GM19025 (cell line): ENCODE measurements at regions not wholly inside any gene's neighbourhood (a gene's known extent, or its start where the extent isn't known, plus 50 kb on each side); places are given as distances from the start of the nearest gene placed in this dataset.
"Not testable (repeated sequence)": the region's sequence is repeated elsewhere in the genome, so short reads cannot be mapped to it uniquely, and the experiment has no call there.

ENCODE experiments used
- ATAC-seq: cut with Tn5 transposase; IDR thresholded peaks from one replicate; pipeline ENCODE4 v1.9.1; 2021; ENCODE audit warnings: mild to moderate bottlenecking, low read depth, moderate library complexity; ENCODE audit not compliant: unreplicated experiment

GRCh38 chr2:103166456-103167324, 404.9 kb downstream of the TMEM182 start:
- ATAC-seq, result no peak

DNA sequence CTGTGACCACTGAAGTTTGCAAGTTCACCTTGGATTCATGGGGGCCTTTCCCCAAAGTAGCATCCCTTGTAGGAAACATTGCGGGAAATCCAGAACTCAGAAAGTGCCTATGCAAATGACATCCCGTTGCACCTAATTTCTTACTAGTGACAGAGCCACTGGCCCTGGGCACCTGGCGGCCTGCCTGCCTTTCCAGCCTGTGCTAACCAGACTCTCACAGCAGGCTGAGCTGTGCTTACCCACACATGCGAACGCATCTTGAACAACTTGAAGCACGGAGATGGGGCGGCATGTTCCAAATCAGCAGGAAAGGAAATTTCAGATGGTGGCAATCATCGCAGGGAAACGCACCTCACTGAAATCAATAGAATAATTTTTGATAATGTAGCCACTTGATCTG, 405.8 kb downstream of the TMEM182 start:
- no peak for ATAC-seq

- no peak for ATAC-seq
Measured at GRCh38 chr2:103169861-103170260, 408.0 kb downstream of the TMEM182 start.

GRCh38 chr2:103172821-103173220, 411.0 kb downstream of the TMEM182 start:
- ATAC-seq, result no peak

GRCh38 chr2:103174711-103175110, 412.9 kb downstream of the TMEM182 start:
- ATAC-seq, result no peak

GRCh38 chr2:103176294-103176915, 414.6 kb downstream of the TMEM182 start:
- ATAC-seq, result no peak

DNA sequence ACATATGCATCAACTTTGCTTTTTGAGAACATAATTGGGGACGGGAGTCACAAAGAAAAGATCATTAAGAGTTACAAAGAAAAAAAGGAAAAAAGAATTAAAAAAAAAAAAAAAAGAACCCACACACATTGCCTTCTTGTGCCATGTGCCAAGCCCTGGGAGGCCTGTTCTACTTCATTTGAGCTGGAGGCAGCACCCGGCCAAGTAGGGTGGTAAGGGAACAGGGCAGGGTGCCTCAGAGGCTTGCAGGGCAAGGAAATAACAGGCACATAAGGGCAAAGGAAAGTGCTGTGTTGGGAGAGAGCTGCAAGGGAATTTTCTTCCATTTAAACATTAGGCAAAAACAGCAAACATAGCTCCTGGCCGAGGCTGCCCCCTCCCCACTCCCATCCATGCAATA, 418.0 kb downstream of the TMEM182 start:
- no peak for ATAC-seq

DNA sequence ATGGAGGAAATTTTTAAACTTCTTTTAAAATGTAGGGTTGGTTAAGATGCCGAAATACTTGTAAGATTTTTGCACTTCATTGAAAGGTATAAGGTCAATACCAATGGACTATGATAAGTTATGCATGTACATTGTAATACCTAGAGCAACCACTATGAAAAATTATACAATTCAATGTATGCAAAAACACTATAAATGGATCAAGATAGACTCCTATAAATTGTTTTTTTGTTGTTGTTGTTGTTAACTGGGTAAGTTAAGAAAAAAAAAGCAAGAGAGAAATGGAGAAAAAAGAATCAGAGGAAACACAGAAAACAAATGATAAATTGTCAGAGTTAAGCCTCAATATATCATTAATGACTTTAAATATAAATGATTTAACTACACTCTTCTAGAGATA, 421.2 kb downstream of the TMEM182 start:
- ATAC-seq, result no peak

DNA sequence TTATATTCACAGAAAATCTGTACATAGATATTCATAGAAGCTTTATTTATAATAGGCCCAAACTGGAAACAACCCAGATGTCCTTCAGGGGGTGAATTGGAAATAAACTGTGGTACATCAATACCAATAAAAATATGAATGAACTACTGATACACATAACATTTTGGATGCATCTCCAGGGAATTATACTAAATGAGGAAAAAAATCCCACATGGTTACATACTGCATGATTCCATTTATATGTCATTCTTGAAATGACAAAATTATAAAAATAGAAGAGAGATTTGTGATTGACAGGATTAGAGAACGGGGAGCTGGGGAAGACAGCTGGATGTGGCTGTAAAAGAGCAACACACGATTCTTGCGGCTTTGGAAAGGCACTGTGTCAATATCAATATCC, 435.0 kb downstream of the TMEM182 start:
- no peak for ATAC-seq

- not testable (repeated sequence) for ATAC-seq
Measured at GRCh38 chr2:103200774-103201173, 438.9 kb downstream of the TMEM182 start.

- ATAC-seq, result no peak
Measured at GRCh38 chr2:103208916-103209315, 447.1 kb downstream of the TMEM182 start.

DNA sequence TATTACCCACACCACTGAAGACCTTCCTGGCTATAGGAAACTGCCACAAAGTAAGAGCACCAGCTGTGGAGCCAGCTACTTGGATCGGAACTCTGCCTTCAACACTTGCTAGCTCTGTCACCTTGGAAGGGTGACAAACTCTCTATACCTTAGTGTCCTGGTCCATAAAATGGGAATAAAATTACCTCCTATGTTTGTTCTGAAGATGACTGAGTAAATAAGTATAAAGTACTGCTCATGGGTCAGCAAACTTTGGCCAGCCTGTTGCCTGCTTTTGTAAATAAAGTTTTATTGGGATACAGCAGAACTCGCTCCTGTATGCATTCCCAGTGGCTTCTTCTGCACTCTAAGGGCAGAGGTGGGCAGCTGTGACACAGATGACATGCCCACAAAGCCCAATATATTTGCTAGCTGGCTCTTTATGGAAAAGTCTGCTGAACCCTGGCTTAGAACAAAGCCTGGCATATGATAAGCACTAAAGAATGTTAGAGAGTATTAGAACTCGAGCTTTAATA, 451.3 kb downstream of the TMEM182 start:
- ATAC-seq, result no peak

DNA sequence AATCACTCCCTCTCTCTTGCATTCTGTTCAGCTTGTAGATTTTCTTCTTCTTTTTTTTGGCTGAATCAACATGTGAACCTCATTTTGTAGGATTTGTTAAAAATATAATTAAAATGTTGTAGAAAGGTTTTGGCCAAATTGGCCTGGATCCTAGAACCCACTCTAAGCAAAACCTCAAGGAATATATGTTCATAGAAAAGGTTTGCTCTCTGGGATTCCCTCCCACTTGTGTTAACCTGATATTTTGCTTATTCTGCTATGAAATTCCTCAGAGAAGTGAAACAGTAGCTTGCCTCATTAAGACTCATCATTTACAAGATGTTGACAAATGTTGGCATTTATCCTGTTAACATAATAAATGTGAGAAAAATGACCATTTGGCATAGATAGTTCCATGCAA, 456.7 kb downstream of the TMEM182 start:
- ATAC-seq, result no peak

- no peak for ATAC-seq
Measured at GRCh38 chr2:103219398-103219797, 457.6 kb downstream of the TMEM182 start.

DNA sequence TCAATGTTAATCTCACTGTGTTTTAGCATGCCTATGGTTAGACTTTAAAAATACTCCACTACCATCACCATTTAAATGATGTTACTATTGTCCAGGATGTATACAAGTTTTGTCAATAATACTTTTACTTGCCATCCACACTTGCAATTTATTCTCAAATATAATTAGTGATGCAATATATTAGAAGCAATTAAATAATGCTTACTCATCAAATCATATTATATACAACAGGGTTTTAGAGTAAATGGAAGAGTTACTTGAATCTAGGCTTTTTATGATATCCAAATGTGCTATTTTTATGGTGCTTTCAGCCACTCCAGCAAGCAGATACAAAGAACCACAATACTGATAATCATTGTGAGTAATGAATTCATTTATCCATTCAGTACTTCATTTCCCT, 461.1 kb downstream of the TMEM182 start:
- no peak for ATAC-seq

- ATAC-seq, result no peak
Measured at GRCh38 chr2:103230796-103231195, 469.0 kb downstream of the TMEM182 start.

GRCh38 chr2:103232865-103233264, 471.0 kb downstream of the TMEM182 start:
- no peak for ATAC-seq

- no peak for ATAC-seq
Measured at GRCh38 chr2:103233691-103234090, 471.9 kb downstream of the TMEM182 start.

- ATAC-seq, result no peak
Measured at GRCh38 chr2:103235283-103235682, 473.5 kb downstream of the TMEM182 start.

- no peak for ATAC-seq
Measured at GRCh38 chr2:103249462-103249861, 487.6 kb downstream of the TMEM182 start.

DNA sequence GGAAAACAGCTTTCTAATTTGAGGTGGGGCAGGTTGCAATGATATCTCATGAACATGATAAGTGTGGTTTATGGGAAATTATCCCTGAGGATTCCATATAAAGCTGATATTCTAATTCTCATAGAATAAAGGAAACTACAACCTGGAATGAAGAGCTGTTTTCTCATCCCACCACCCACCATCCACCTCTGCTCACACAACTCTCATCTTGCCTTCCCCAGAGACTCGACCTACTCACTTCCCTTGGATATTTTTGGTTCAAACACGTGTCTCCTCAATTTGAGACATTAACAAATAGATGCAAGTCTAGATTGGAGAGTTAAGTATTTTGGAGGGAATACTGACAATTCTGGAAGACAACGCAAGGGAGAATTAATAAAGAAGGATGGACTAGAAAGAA, 490.9 kb downstream of the TMEM182 start:
- no peak for ATAC-seq

- no peak for ATAC-seq
Measured at GRCh38 chr2:103254611-103255010, 492.8 kb downstream of the TMEM182 start.
